B cell (primary cell): ENCODE measurements at regions not wholly inside any gene's neighbourhood (a gene's known extent, or its start where the extent isn't known, plus 50 kb on each side); places are given as distances from the start of the nearest gene placed in this dataset.

Experiments
- ATAC-seq: fragments of 200-7000 bp; cut with Tn5 transposase; one replicate; pipeline ENCODE4 v1.10.0; 2021; ENCODE audit warnings: low read depth, mild to moderate bottlenecking, moderate number of reproducible peaks, moderate library complexity
- CTCF ChIA-PET: fragments of 350-600 bp; sonication (Branson Sonifier 250); formaldehyde crosslinking; loops from one replicate; lab custom pipeline; 2021; ENCODE audit warnings: antibody characterized with exemption, inconsistent platforms; lab: Charles Lee
- POLR2A ChIA-PET: fragments of 350-600 bp; sonication (Branson Sonifier 250); formaldehyde crosslinking; loops from one replicate; lab custom pipeline; 2021; ENCODE audit warnings: antibody characterized with exemption; lab: Charles Lee
- DNase-seq: peaks from one replicate; pipeline ENCODE4 v3.0.0; 2013
- H2AFZ ChIP-seq: 2 replicates; pipeline ENCODE4 v1.6.1; 2012; ENCODE audit warnings: mild to moderate bottlenecking, low read depth, low read length; ENCODE audit not compliant: insufficient read depth, poor library complexity, severe bottlenecking
- H3K27ac ChIP-seq, 2 donors: 1 replicate in 1 of 2; 2 replicates in 1 of 2; pipeline ENCODE4 v1.5.1; 2012 to 2013; ENCODE audit warnings: low read length in 2 of 2, mild to moderate bottlenecking in 2 of 2, moderate library complexity in 1 of 2
- H3K27me3 ChIP-seq, 4 experiments: fragments of 200-600 bp in 1 of 4; sonication (generic) in 1 of 4; replicated peaks in 1 of 4; 1 replicate in 2 of 4; 2 replicates in 2 of 4; pipeline versions ENCODE4 v1.6.1 to v1.7.0; 2013 to 2016; ENCODE audit warnings: low read length in 3 of 4, mild to moderate bottlenecking in 2 of 4, mixed read lengths in 1 of 4, moderate library complexity in 1 of 4; ENCODE audit not compliant: insufficient read depth in 4 of 4, control insufficient read depth in 3 of 4; ENCODE audit errors: control extremely low read depth in 1 of 4
- H3K36me3 ChIP-seq, 2 experiments: replicated peaks in 1 of 2; 1 replicate in 1 of 2; 2 replicates in 1 of 2; pipeline versions ENCODE4 v1.6.1 to v1.7.1; 2013; ENCODE audit warnings: low read length in 1 of 2; ENCODE audit not compliant: insufficient read depth in 2 of 2, control insufficient read depth in 1 of 2; ENCODE audit errors: control extremely low read depth in 1 of 2, extremely low read depth in 1 of 2
- H3K4me1 ChIP-seq, 2 donors: fragments of 200-600 bp in 1 of 2; sonication (generic) in 1 of 2; 1 replicate in 1 of 2; 2 replicates in 1 of 2; pipeline versions ENCODE4 v1.5.1 to v1.6.1; 2013 to 2017; ENCODE audit warnings: low read length in 2 of 2; ENCODE audit not compliant: control insufficient read depth in 2 of 2, insufficient read depth in 2 of 2
- H3K4me2 ChIP-seq: replicated peaks from 2 replicates; pipeline ENCODE3; 2012; ENCODE audit warnings: mild to moderate bottlenecking, low read depth, low read length; ENCODE audit not compliant: poor library complexity, severe bottlenecking
- H3K4me3 ChIP-seq, 5 experiments: fragments of 200-600 bp in 1 of 5; sonication (generic) in 1 of 5; 1 replicate in 3 of 5; 2 replicates in 2 of 5; pipeline versions ENCODE4 v1.5.1 to v1.7.0; 2011 to 2016; ENCODE audit warnings: low read length in 4 of 5, mild to moderate bottlenecking in 4 of 5, low read depth in 2 of 5, control low read depth in 1 of 5, moderate library complexity in 1 of 5; ENCODE audit not compliant: insufficient read depth in 1 of 5; ENCODE audit errors: control extremely low read depth in 1 of 5, extremely low read depth in 1 of 5
- H3K79me2 ChIP-seq: fragments of 200-600 bp; sonication (generic); one replicate; pipeline ENCODE4 v1.6.0; 2016; ENCODE audit warnings: low read length; ENCODE audit not compliant: control insufficient read depth, insufficient read depth
- H3K9ac ChIP-seq: fragments of 200-600 bp; sonication (generic); 2 replicates; pipeline ENCODE4 v1.6.1; 2017; ENCODE audit warnings: mild to moderate bottlenecking, low read length, moderate library complexity
- H3K9me3 ChIP-seq, 3 donors: one replicate each; pipeline versions ENCODE4 v1.6.1 to v1.7.1; 2013; ENCODE audit warnings: low read length in 2 of 3; ENCODE audit not compliant: control insufficient read depth in 2 of 3, insufficient read depth in 1 of 3; ENCODE audit errors: control extremely low read depth in 1 of 3
- H4K20me1 ChIP-seq: 2 replicates; pipeline ENCODE4 v1.6.0; 2012; ENCODE audit warnings: mild to moderate bottlenecking, low read length; ENCODE audit not compliant: insufficient read depth, control insufficient read depth, poor library complexity, severe bottlenecking
- H3K27ac Mint-ChIP-seq: one replicate; pipeline ENCODE4 v1.8.0; 2021; ENCODE audit warnings: mixed read lengths
- H3K27me3 Mint-ChIP-seq: one replicate; pipeline ENCODE4 v1.8.0; 2021; ENCODE audit warnings: mixed read lengths
- H3K4me1 Mint-ChIP-seq: one replicate; pipeline ENCODE4 v1.8.0; 2021; ENCODE audit warnings: mixed read lengths
- H3K4me3 Mint-ChIP-seq: one replicate; pipeline ENCODE4 v1.8.0; 2021; ENCODE audit warnings: mixed read lengths
- H3K9me3 Mint-ChIP-seq: one replicate; pipeline ENCODE4 v1.8.0; 2022; ENCODE audit warnings: mixed read lengths; ENCODE audit not compliant: insufficient read depth
- CTCF ChIP-seq: fragments of 200-600 bp; IDR thresholded peaks from one replicate; pipeline ENCODE4 v1.8.0; 2022; ENCODE audit warnings: antibody characterized with exemption, mild to moderate bottlenecking
- EZH2 ChIP-seq: IDR thresholded peaks from 2 replicates; pipeline ENCODE4 v1.6.1; 2012; ENCODE audit warnings: borderline replicate concordance, low read depth, mild to moderate bottlenecking, moderate library complexity, low read length; ENCODE audit not compliant: insufficient read depth, poor library complexity, severe bottlenecking
- WGBS: methylation state at CpG from one replicate; pipeline ENCODE4 v1.1.5; 2013; ENCODE audit warnings: missing lambda C conversion rate; ENCODE audit not compliant: insufficient coverage; 5-methylcytosine and 5-hydroxymethylcytosine counted together
- intact Hi-C: fragments of 100-400 bp; cut with micrococcal nuclease; formaldehyde crosslinking; loops from one replicate; pipeline ENCODE4 v1.10.0; 2022

- Histone ChIP-seq H3K4me3 (no peak overlapping the region), H2AFZ (no peak overlapping the region), H4K20me1 (no peaks in the 10 kb centered on the region), H3K79me2 (no peaks in the 10 kb centered on the region), H3K9ac (no peak overlapping the region), H3K4me2 (no peak overlapping the region), H3K27ac (no peak overlapping the region), H3K27me3 (no peaks in the 10 kb centered on the region), H3K9me3 (no peaks in the 10 kb centered on the region), H3K4me1 (no peaks in the 10 kb centered on the region), H3K36me3 (no peaks in the 10 kb centered on the region)
- H3K9me3 Mint-ChIP-seq = no peaks in the 10 kb centered on the region
- ATAC-seq (no peak), DNase-seq (no peak)
- no peak overlapping the region for H3K4me3 Mint-ChIP-seq
- TF ChIP-seq EZH2 (no peak), CTCF (no peak)
- 89% methylated on average over 3 of the region's 5 CpGs for WGBS
- no peaks in the 10 kb centered on the region for H3K27me3 Mint-ChIP-seq
- CTCF ChIA-PET = no interaction called here
- POLR2A ChIA-PET = no interaction called here
- H3K27ac Mint-ChIP-seq = no peak overlapping the region
- intact Hi-C loops = no loop called here
- H3K4me1 Mint-ChIP-seq = no peaks in the 10 kb centered on the region
These were observed 503.1 kb upstream of the PKDCC start for GRCh38 chr2:41544709-41545108.

- H3K27ac ChIP-seq = no peak overlapping the region
- Mint-ChIP-seq H3K27ac (no peak overlapping the region), H3K9me3 (no peaks in the 10 kb centered on the region), H3K4me1 (no peaks in the 10 kb centered on the region), H3K4me3 (no peak overlapping the region), H3K27me3 (no peaks in the 10 kb centered on the region)
- intact Hi-C loops = no loop called here
- no peak overlapping the region for H2AFZ ChIP-seq
- no peaks in the 10 kb centered on the region for H4K20me1 ChIP-seq
- POLR2A ChIA-PET = no interaction called here
- no peaks in the 10 kb centered on the region for H3K27me3 ChIP-seq
- no peaks in the 10 kb centered on the region for H3K79me2 ChIP-seq
- no peaks in the 10 kb centered on the region for H3K36me3 ChIP-seq
- DNase-seq (no peak), ATAC-seq (no peak)
- no peak overlapping the region for H3K4me3 ChIP-seq
- no peak overlapping the region for H3K4me2 ChIP-seq
- H3K4me1 ChIP-seq = no peaks in the 10 kb centered on the region
- CTCF ChIA-PET = no interaction called here
- TF ChIP-seq EZH2 (no peak), CTCF (no peak)
- no peak overlapping the region for H3K9ac ChIP-seq
- no peaks in the 10 kb centered on the region for H3K9me3 ChIP-seq
- WGBS = no CpG with 5 or more reads among the region's 4 CpGs
These were observed 501.8 kb upstream of the PKDCC start for GRCh38 chr2:41546031-41546430.
